Activated naive CD4-positive, alpha-beta T cell treated with anti-CD3 and anti-CD28 coated beads, Interleukin-2, amount 50 U/mL, for 24 hours (primary cell): ENCODE measurements at regions not wholly inside any gene's neighbourhood (a gene's known extent, or its start where the extent isn't known, plus 50 kb on each side); places are given as distances from the start of the nearest gene placed in this dataset.

Experiments used
- H3K27ac Mint-ChIP-seq: one replicate; pipeline ENCODE4 v1.8.0; 2021; ENCODE audit warnings: mild to moderate bottlenecking, mixed read lengths
- H3K27me3 Mint-ChIP-seq: one replicate; pipeline ENCODE4 v1.8.0; 2021; ENCODE audit warnings: mixed read lengths
- H3K36me3 Mint-ChIP-seq: one replicate; pipeline ENCODE4 v1.8.0; 2021; ENCODE audit warnings: mixed read lengths
- H3K4me1 Mint-ChIP-seq: one replicate; pipeline ENCODE4 v1.8.0; 2021; ENCODE audit warnings: mixed read lengths
- H3K4me3 Mint-ChIP-seq: one replicate; pipeline ENCODE4 v1.8.0; 2021; ENCODE audit warnings: mild to moderate bottlenecking, mixed read lengths
- H3K9me3 Mint-ChIP-seq: one replicate; pipeline ENCODE4 v1.8.0; 2021; ENCODE audit warnings: mixed read lengths

GRCh38 chr5:3704661-3705060, 109.0 kb downstream of the IRX1 start:
- H3K4me1 Mint-ChIP-seq = no peaks in the 10 kb centered on the region
- no peak overlapping the region for H3K27ac Mint-ChIP-seq
- no peaks in the 10 kb centered on the region for H3K36me3 Mint-ChIP-seq
- H3K9me3 Mint-ChIP-seq = peaks cover 10% of the 10 kb centered on the region
- H3K27me3 Mint-ChIP-seq = peaks cover 1% of the 10 kb centered on the region
- H3K4me3 Mint-ChIP-seq = no peak overlapping the region

GRCh38 chr5:3709068-3709716, 113.6 kb downstream of the IRX1 start:
- Mint-ChIP-seq H3K27me3 (peaks cover 1% of the 10 kb centered on the region), H3K27ac (no peak overlapping the region), H3K9me3 (peaks cover 14% of the 10 kb centered on the region), H3K36me3 (no peaks in the 10 kb centered on the region), H3K4me3 (no peak overlapping the region), H3K4me1 (no peaks in the 10 kb centered on the region)

- Mint-ChIP-seq H3K9me3 (peaks cover 18% of the 10 kb centered on the region), H3K36me3 (no peaks in the 10 kb centered on the region), H3K4me1 (no peaks in the 10 kb centered on the region), H3K27me3 (peaks cover 1% of the 10 kb centered on the region), H3K27ac (no peak overlapping the region), H3K4me3 (no peak overlapping the region)
Observed at GRCh38 chr5:3709717-3710348, 114.2 kb downstream of the IRX1 start.

- Mint-ChIP-seq H3K4me1 (no peaks in the 10 kb centered on the region), H3K9me3 (peaks cover 9% of the 10 kb centered on the region), H3K27ac (no peak overlapping the region), H3K27me3 (no peaks in the 10 kb centered on the region), H3K4me3 (no peak overlapping the region), H3K36me3 (no peaks in the 10 kb centered on the region)
Observed at GRCh38 chr5:3715062-3715461, 119.4 kb downstream of the IRX1 start.

GRCh38 chr5:3729631-3730030, 134.0 kb downstream of the IRX1 start:
- Mint-ChIP-seq H3K36me3 (no peaks in the 10 kb centered on the region), H3K27me3 (no peaks in the 10 kb centered on the region), H3K4me3 (no peak overlapping the region), H3K9me3 (no peaks in the 10 kb centered on the region), H3K4me1 (no peaks in the 10 kb centered on the region), H3K27ac (no peak overlapping the region)

GRCh38 chr5:3734632-3735031, 139.0 kb downstream of the IRX1 start:
- Mint-ChIP-seq H3K4me1 (no peaks in the 10 kb centered on the region), H3K36me3 (no peaks in the 10 kb centered on the region), H3K9me3 (no peaks in the 10 kb centered on the region), H3K4me3 (no peak overlapping the region), H3K27ac (no peak overlapping the region), H3K27me3 (no peaks in the 10 kb centered on the region)

GRCh38 chr5:3736466-3736865, 140.8 kb downstream of the IRX1 start:
- Mint-ChIP-seq H3K27ac (no peak overlapping the region), H3K9me3 (no peaks in the 10 kb centered on the region), H3K4me1 (no peaks in the 10 kb centered on the region), H3K36me3 (no peaks in the 10 kb centered on the region), H3K27me3 (no peaks in the 10 kb centered on the region), H3K4me3 (no peak overlapping the region)

- H3K4me3 Mint-ChIP-seq = no peak overlapping the region
- no peaks in the 10 kb centered on the region for H3K4me1 Mint-ChIP-seq
- H3K9me3 Mint-ChIP-seq = no peaks in the 10 kb centered on the region
- no peaks in the 10 kb centered on the region for H3K36me3 Mint-ChIP-seq
- no peak overlapping the region for H3K27ac Mint-ChIP-seq
- no peaks in the 10 kb centered on the region for H3K27me3 Mint-ChIP-seq
Observed at GRCh38 chr5:3736926-3737325, 141.3 kb downstream of the IRX1 start.

GRCh38 chr5:3738919-3739318, 143.3 kb downstream of the IRX1 start:
- Mint-ChIP-seq H3K27ac (no peak overlapping the region), H3K27me3 (no peaks in the 10 kb centered on the region), H3K4me1 (no peaks in the 10 kb centered on the region), H3K9me3 (no peaks in the 10 kb centered on the region), H3K4me3 (no peak overlapping the region), H3K36me3 (no peaks in the 10 kb centered on the region)

GRCh38 chr5:3740546-3741373, 145.1 kb downstream of the IRX1 start:
- Mint-ChIP-seq H3K36me3 (no peaks in the 10 kb centered on the region), H3K9me3 (no peaks in the 10 kb centered on the region), H3K27me3 (no peaks in the 10 kb centered on the region), H3K27ac (no peak overlapping the region), H3K4me1 (no peaks in the 10 kb centered on the region), H3K4me3 (no peak overlapping the region)

GRCh38 chr5:3741374-3741770, 145.7 kb downstream of the IRX1 start:
- Mint-ChIP-seq H3K9me3 (peaks cover 2% of the 10 kb centered on the region), H3K27me3 (no peaks in the 10 kb centered on the region)

GRCh38 chr5:3742750-3743149, 147.1 kb downstream of the IRX1 start:
- Mint-ChIP-seq H3K27ac (no peak overlapping the region), H3K4me3 (no peak overlapping the region), H3K36me3 (no peaks in the 10 kb centered on the region), H3K27me3 (no peaks in the 10 kb centered on the region), H3K9me3 (peaks cover 7% of the 10 kb centered on the region), H3K4me1 (no peaks in the 10 kb centered on the region)

More at GRCh38 chr5:3741374-3741770, 145.7 kb downstream of the IRX1 start:
- Mint-ChIP-seq H3K27ac (no peak overlapping the region), H3K4me3 (no peak overlapping the region), H3K36me3 (no peaks in the 10 kb centered on the region), H3K4me1 (no peaks in the 10 kb centered on the region)

- Mint-ChIP-seq H3K27ac (no peak overlapping the region), H3K9me3 (peaks cover under 1% of the 10 kb centered on the region), H3K4me1 (no peaks in the 10 kb centered on the region), H3K36me3 (no peaks in the 10 kb centered on the region), H3K4me3 (no peak overlapping the region), H3K27me3 (no peaks in the 10 kb centered on the region)
Observed at GRCh38 chr5:3751846-3752245, 156.2 kb downstream of the IRX1 start.

- Mint-ChIP-seq H3K4me3 (no peak overlapping the region), H3K9me3 (peaks cover 3% of the 10 kb centered on the region), H3K27me3 (no peaks in the 10 kb centered on the region), H3K4me1 (no peaks in the 10 kb centered on the region), H3K36me3 (no peaks in the 10 kb centered on the region), H3K27ac (no peak overlapping the region)
Observed at GRCh38 chr5:3778000-3778550, 182.4 kb downstream of the IRX1 start.

- Mint-ChIP-seq H3K4me1 (no peaks in the 10 kb centered on the region), H3K4me3 (no peak overlapping the region), H3K36me3 (no peaks in the 10 kb centered on the region), H3K9me3 (no peaks in the 10 kb centered on the region), H3K27me3 (no peaks in the 10 kb centered on the region), H3K27ac (no peak overlapping the region)
Observed at GRCh38 chr5:3778945-3779344, 183.3 kb downstream of the IRX1 start.

- Mint-ChIP-seq H3K27ac (no peak overlapping the region), H3K9me3 (no peaks in the 10 kb centered on the region), H3K36me3 (no peaks in the 10 kb centered on the region), H3K4me3 (no peak overlapping the region), H3K4me1 (no peaks in the 10 kb centered on the region), H3K27me3 (no peaks in the 10 kb centered on the region)
Observed at GRCh38 chr5:3780278-3780677, 184.6 kb downstream of the IRX1 start.
